GM23338 (cell line): ENCODE measurements at regions not wholly inside any gene's neighbourhood (a gene's known extent, or its start where the extent isn't known, plus 50 kb on each side); places are given as distances from the start of the nearest gene placed in this dataset.

Experiments
- ATAC-seq: fragments of 200-7000 bp; cut with Tn5 transposase; 3 replicates; pipeline ENCODE4 v1.9.1; 2020
- DNase-seq: peaks from one replicate; pipeline ENCODE4 v3.0.0-alpha.2; 2015; ENCODE audit warnings: low spot score
- H2AFZ ChIP-seq: fragments of 200-600 bp; sonication (generic); 2 replicates; pipeline ENCODE4 v1.8.0; 2016; ENCODE audit warnings: antibody characterized with exemption, mild to moderate bottlenecking, moderate library complexity
- H3F3A ChIP-seq: fragments of 200-600 bp; sonication (generic); replicated peaks from 2 replicates; pipeline ENCODE4 v1.8.0; 2017; ENCODE audit warnings: antibody characterized with exemption, mixed run types, low read depth
- H3K27ac ChIP-seq: fragments of 200-600 bp; sonication (generic); 2 replicates; pipeline ENCODE4 v1.6.1; 2016; ENCODE audit warnings: low read depth
- H3K27me3 ChIP-seq: fragments of 200-600 bp; sonication (generic); 2 replicates; pipeline ENCODE4 v1.8.0; 2016; ENCODE audit warnings: mild to moderate bottlenecking, mixed run types, moderate library complexity; ENCODE audit not compliant: insufficient read depth
- H3K36me3 ChIP-seq: fragments of 200-600 bp; sonication (generic); 2 replicates; pipeline ENCODE4 v1.8.0; 2016; ENCODE audit warnings: mild to moderate bottlenecking; ENCODE audit not compliant: insufficient read depth
- H3K4me1 ChIP-seq: fragments of 200-600 bp; sonication (generic); 2 replicates; pipeline ENCODE4 v1.8.0; 2016; ENCODE audit warnings: mild to moderate bottlenecking, moderate library complexity; ENCODE audit not compliant: insufficient read depth
- H3K4me2 ChIP-seq: fragments of 200-600 bp; sonication (generic); 2 replicates; pipeline ENCODE4 v1.7.1; 2017; ENCODE audit warnings: mixed run types
- H3K4me3 ChIP-seq: fragments of 200-600 bp; sonication (generic); 2 replicates; pipeline ENCODE4 v1.6.1; 2016; ENCODE audit warnings: mixed run types
- H3K79me2 ChIP-seq: fragments of 200-600 bp; sonication (generic); replicated peaks from 2 replicates; pipeline ENCODE4 v1.8.0; 2017; ENCODE audit warnings: mild to moderate bottlenecking; ENCODE audit not compliant: insufficient read depth
- H3K9me2 ChIP-seq: fragments of 200-600 bp; sonication (generic); 2 replicates; pipeline ENCODE4 v1.8.0; 2017; ENCODE audit not compliant: insufficient read depth
- H4K20me1 ChIP-seq: fragments of 200-600 bp; sonication (generic); replicated peaks from 2 replicates; pipeline ENCODE4 v1.8.0; 2017; ENCODE audit warnings: mild to moderate bottlenecking; ENCODE audit not compliant: insufficient read depth
- H3K27ac Mint-ChIP-seq: 2 replicates; pipeline ENCODE4 v1.8.0; 2020; ENCODE audit warnings: inconsistent platforms, mild to moderate bottlenecking, moderate library complexity, mixed read lengths
- H3K27me3 Mint-ChIP-seq: 3 replicates; pipeline ENCODE4 v1.8.0; 2022; ENCODE audit warnings: low read depth, mild to moderate bottlenecking, moderate library complexity, mixed read lengths, inconsistent platforms; ENCODE audit not compliant: insufficient read depth, poor library complexity
- H3K36me3 Mint-ChIP-seq: 3 replicates; pipeline ENCODE4 v1.8.0; 2021; ENCODE audit warnings: low read depth, mild to moderate bottlenecking, inconsistent platforms, moderate library complexity, mixed read lengths
- H3K4me1 Mint-ChIP-seq: 3 replicates; pipeline ENCODE4 v1.8.0; 2020; ENCODE audit warnings: mild to moderate bottlenecking, inconsistent platforms, mixed read lengths
- H3K4me3 Mint-ChIP-seq: 3 replicates; pipeline ENCODE4 v1.8.0; 2021; ENCODE audit warnings: moderate library complexity, mild to moderate bottlenecking, inconsistent platforms, mixed read lengths
- H3K9me3 Mint-ChIP-seq: 3 replicates; pipeline ENCODE4 v1.8.0; 2020; ENCODE audit warnings: moderate library complexity, mild to moderate bottlenecking, inconsistent platforms, mixed read lengths
- EZH2phosphoT487 ChIP-seq: fragments of 200-600 bp; sonication (generic); IDR thresholded peaks from one replicate; pipeline ENCODE4 v1.8.1; 2018; ENCODE audit warnings: antibody characterized with exemption; ENCODE audit not compliant: unreplicated experiment
- NANOG ChIP-seq: IDR thresholded peaks from 2 replicates; pipeline ENCODE4 v1.6.1; 2016; ENCODE audit warnings: antibody characterized with exemption, borderline replicate concordance
- STAT1 ChIP-seq: IDR thresholded peaks from one replicate; pipeline ENCODE4 v1.6.1; 2016; ENCODE audit warnings: antibody characterized with exemption; ENCODE audit not compliant: unreplicated experiment
- ZNF114 ChIP-seq: fragments of 250-450 bp; sonication (Bioruptor Pico); IDR thresholded peaks from 2 replicates; pipeline ENCODE4 v1.5.0; 2020; ENCODE audit warnings: mild to moderate bottlenecking, moderate library complexity
- ZNF331 ChIP-seq: fragments of 250-450 bp; sonication (Bioruptor Pico); IDR thresholded peaks from 2 replicates; pipeline ENCODE4 v1.5.0; 2020; ENCODE audit warnings: low read depth, mild to moderate bottlenecking, moderate library complexity
- TF ChIP-seq, protein P1 (sequence below): IDR thresholded peaks from one replicate; pipeline ENCODE4 v1.6.1; 2018; ENCODE audit warnings: antibody characterized with exemption; ENCODE audit not compliant: unreplicated experiment
- TF ChIP-seq, protein P2 (sequence below), 2 experiments: fragments of 200-600 bp in 1 of 2; sonication (generic) in 1 of 2; conservative IDR thresholded peaks; 2 replicates each; pipeline versions ENCODE4 v1.5.1 to v1.6.1; 2016 to 2017; ENCODE audit warnings: antibody characterized with exemption in 2 of 2, low read depth in 2 of 2, mild to moderate bottlenecking in 2 of 2, moderate library complexity in 1 of 2
- TF ChIP-seq, protein P3 (sequence below): IDR thresholded peaks from 2 replicates; pipeline ENCODE4 v1.6.1; 2016; ENCODE audit warnings: antibody characterized with exemption
- TF ChIP-seq, protein P4 (sequence below): fragments of 250-450 bp; sonication (Bioruptor Pico); IDR thresholded peaks from 2 replicates; pipeline ENCODE4 v1.5.0; 2020; ENCODE audit warnings: mild to moderate bottlenecking, moderate library complexity

- TF ChIP-seq, protein P1, sequence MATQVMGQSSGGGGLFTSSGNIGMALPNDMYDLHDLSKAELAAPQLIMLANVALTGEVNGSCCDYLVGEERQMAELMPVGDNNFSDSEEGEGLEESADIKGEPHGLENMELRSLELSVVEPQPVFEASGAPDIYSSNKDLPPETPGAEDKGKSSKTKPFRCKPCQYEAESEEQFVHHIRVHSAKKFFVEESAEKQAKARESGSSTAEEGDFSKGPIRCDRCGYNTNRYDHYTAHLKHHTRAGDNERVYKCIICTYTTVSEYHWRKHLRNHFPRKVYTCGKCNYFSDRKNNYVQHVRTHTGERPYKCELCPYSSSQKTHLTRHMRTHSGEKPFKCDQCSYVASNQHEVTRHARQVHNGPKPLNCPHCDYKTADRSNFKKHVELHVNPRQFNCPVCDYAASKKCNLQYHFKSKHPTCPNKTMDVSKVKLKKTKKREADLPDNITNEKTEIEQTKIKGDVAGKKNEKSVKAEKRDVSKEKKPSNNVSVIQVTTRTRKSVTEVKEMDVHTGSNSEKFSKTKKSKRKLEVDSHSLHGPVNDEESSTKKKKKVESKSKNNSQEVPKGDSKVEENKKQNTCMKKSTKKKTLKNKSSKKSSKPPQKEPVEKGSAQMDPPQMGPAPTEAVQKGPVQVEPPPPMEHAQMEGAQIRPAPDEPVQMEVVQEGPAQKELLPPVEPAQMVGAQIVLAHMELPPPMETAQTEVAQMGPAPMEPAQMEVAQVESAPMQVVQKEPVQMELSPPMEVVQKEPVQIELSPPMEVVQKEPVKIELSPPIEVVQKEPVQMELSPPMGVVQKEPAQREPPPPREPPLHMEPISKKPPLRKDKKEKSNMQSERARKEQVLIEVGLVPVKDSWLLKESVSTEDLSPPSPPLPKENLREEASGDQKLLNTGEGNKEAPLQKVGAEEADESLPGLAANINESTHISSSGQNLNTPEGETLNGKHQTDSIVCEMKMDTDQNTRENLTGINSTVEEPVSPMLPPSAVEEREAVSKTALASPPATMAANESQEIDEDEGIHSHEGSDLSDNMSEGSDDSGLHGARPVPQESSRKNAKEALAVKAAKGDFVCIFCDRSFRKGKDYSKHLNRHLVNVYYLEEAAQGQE = no peak
Measured at GRCh38 chrX:11913001-11913400, 155.0 kb downstream of the MSL3 start (continued).

DNA sequence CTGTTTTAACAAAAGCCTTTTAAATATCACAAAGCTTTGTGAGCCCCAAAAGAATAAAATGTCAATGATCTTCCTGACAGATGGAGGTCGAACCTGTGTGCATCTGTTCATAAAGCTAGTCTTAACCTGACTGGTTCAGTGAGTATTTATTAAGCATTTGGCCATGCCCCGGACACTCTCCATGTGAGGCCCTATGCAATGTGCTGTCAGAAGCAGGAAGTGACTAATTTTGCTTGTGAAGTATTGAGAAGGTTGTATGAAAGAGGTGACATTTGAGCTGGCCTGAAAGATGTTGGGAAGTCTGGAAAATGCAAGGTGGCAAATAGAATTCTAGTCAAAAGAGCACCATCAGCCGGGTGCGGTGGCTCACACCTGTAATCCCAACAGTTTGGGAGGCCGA lies 171.4 kb downstream of the MSL3 start:
- H3K36me3 ChIP-seq = no peaks in the 10 kb centered on the region
- DNase-seq = no peak
- H3K79me2 ChIP-seq = no peaks in the 10 kb centered on the region
- no peaks in the 10 kb centered on the region; the same call in 2 of the 3 replicates for H3K9me3 Mint-ChIP-seq
- ATAC-seq = no peak
- H3K9me2 ChIP-seq = no peaks in the 10 kb centered on the region
- no peak overlapping the region for H3K27ac Mint-ChIP-seq
- no peaks in the 10 kb centered on the region for H3K27me3 ChIP-seq
- no peak overlapping the region for H3K4me3 ChIP-seq
- H4K20me1 ChIP-seq = no peaks in the 10 kb centered on the region
- H3K4me2 ChIP-seq = no peak overlapping the region
- no peak overlapping the region for H3K4me3 Mint-ChIP-seq
- no peaks in the 10 kb centered on the region for H3K4me1 Mint-ChIP-seq
- no peaks in the 10 kb centered on the region for H3K4me1 ChIP-seq
- H2AFZ ChIP-seq = no peak overlapping the region
- no peak overlapping the region for H3K27ac ChIP-seq
- H3F3A ChIP-seq = no peaks in the 10 kb centered on the region
- H3K27me3 Mint-ChIP-seq = peaks cover 3% of the 10 kb centered on the region
- H3K36me3 Mint-ChIP-seq = no peaks in the 10 kb centered on the region
- TF ChIP-seq STAT1 = no peak
- TF ChIP-seq, protein P2, sequence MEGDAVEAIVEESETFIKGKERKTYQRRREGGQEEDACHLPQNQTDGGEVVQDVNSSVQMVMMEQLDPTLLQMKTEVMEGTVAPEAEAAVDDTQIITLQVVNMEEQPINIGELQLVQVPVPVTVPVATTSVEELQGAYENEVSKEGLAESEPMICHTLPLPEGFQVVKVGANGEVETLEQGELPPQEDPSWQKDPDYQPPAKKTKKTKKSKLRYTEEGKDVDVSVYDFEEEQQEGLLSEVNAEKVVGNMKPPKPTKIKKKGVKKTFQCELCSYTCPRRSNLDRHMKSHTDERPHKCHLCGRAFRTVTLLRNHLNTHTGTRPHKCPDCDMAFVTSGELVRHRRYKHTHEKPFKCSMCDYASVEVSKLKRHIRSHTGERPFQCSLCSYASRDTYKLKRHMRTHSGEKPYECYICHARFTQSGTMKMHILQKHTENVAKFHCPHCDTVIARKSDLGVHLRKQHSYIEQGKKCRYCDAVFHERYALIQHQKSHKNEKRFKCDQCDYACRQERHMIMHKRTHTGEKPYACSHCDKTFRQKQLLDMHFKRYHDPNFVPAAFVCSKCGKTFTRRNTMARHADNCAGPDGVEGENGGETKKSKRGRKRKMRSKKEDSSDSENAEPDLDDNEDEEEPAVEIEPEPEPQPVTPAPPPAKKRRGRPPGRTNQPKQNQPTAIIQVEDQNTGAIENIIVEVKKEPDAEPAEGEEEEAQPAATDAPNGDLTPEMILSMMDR (conservative IDR thresholded peaks at IDR 0.05; ENCODE audit: low read depth in 2 of 2) = no peak
- TF ChIP-seq ZNF114 (CRISPR knock-in tag) = no peak
- TF ChIP-seq, protein P3, sequence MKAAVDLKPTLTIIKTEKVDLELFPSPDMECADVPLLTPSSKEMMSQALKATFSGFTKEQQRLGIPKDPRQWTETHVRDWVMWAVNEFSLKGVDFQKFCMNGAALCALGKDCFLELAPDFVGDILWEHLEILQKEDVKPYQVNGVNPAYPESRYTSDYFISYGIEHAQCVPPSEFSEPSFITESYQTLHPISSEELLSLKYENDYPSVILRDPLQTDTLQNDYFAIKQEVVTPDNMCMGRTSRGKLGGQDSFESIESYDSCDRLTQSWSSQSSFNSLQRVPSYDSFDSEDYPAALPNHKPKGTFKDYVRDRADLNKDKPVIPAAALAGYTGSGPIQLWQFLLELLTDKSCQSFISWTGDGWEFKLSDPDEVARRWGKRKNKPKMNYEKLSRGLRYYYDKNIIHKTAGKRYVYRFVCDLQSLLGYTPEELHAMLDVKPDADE = no peak
- TF ChIP-seq EZH2phosphoT487 = no peak
- TF ChIP-seq, protein P1 = no peak
- TF ChIP-seq, protein P4, sequence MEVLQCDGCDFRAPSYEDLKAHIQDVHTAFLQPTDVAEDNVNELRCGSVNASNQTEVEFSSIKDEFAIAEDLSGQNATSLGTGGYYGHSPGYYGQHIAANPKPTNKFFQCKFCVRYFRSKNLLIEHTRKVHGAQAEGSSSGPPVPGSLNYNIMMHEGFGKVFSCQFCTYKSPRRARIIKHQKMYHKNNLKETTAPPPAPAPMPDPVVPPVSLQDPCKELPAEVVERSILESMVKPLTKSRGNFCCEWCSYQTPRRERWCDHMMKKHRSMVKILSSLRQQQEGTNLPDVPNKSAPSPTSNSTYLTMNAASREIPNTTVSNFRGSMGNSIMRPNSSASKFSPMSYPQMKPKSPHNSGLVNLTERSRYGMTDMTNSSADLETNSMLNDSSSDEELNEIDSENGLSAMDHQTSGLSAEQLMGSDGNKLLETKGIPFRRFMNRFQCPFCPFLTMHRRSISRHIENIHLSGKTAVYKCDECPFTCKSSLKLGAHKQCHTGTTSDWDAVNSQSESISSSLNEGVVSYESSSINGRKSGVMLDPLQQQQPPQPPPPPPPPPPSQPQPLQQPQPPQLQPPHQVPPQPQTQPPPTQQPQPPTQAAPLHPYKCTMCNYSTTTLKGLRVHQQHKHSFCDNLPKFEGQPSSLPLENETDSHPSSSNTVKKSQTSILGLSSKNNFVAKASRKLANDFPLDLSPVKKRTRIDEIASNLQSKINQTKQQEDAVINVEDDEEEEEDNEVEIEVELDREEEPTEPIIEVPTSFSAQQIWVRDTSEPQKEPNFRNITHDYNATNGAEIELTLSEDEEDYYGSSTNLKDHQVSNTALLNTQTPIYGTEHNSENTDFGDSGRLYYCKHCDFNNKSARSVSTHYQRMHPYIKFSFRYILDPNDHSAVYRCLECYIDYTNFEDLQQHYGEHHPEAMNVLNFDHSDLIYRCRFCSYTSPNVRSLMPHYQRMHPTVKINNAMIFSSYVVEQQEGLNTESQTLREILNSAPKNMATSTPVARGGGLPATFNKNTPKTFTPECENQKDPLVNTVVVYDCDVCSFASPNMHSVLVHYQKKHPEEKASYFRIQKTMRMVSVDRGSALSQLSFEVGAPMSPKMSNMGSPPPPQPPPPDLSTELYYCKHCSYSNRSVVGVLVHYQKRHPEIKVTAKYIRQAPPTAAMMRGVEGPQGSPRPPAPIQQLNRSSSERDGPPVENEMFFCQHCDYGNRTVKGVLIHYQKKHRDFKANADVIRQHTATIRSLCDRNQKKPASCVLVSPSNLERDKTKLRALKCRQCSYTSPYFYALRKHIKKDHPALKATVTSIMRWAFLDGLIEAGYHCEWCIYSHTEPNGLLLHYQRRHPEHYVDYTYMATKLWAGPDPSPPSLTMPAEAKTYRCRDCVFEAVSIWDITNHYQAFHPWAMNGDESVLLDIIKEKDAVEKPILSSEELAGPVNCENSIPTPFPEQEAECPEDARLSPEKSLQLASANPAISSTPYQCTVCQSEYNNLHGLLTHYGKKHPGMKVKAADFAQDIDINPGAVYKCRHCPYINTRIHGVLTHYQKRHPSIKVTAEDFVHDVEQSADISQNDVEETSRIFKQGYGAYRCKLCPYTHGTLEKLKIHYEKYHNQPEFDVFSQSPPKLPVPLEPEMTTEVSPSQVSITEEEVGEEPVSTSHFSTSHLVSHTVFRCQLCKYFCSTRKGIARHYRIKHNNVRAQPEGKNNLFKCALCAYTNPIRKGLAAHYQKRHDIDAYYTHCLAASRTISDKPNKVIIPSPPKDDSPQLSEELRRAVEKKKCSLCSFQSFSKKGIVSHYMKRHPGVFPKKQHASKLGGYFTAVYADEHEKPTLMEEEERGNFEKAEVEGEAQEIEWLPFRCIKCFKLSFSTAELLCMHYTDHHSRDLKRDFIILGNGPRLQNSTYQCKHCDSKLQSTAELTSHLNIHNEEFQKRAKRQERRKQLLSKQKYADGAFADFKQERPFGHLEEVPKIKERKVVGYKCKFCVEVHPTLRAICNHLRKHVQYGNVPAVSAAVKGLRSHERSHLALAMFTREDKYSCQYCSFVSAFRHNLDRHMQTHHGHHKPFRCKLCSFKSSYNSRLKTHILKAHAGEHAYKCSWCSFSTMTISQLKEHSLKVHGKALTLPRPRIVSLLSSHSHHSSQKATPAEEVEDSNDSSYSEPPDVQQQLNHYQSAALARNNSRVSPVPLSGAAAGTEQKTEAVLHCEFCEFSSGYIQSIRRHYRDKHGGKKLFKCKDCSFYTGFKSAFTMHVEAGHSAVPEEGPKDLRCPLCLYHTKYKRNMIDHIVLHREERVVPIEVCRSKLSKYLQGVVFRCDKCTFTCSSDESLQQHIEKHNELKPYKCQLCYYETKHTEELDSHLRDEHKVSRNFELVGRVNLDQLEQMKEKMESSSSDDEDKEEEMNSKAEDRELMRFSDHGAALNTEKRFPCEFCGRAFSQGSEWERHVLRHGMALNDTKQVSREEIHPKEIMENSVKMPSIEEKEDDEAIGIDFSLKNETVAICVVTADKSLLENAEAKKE (CRISPR knock-in tag) = no peak
- no peak for TF ChIP-seq ZNF331 (CRISPR knock-in tag)
- TF ChIP-seq NANOG = no peak
